Panc1 (cell line): ENCODE measurements at regions not wholly inside any gene's neighbourhood (a gene's known extent, or its start where the extent isn't known, plus 50 kb on each side); places are given as distances from the start of the nearest gene placed in this dataset.

ENCODE experiments used
- ATAC-seq: fragments of 200-7000 bp; cut with Tn5 transposase; 2 replicates; pipeline ENCODE4 v1.9.1; 2020; ENCODE audit warnings: mild to moderate bottlenecking, moderate library complexity
- BruUV-seq: library from RNA; stranded (reverse); fragments of 400-500 nt; replicated peaks from 2 replicates; lab custom pipeline; 2021; lab: Mats Ljungman, UMichigan
- CTCF ChIA-PET: fragments of 300-600 bp; sonication (Branson Sonifier 250); formaldehyde crosslinking; loops from one replicate; lab custom pipeline; 2022; ENCODE audit warnings: antibody characterized with exemption; lab: Charles Lee
- POLR2A ChIA-PET: fragments of 300-600 bp; sonication (Branson Sonifier 250); formaldehyde crosslinking; loops from one replicate; lab custom pipeline; 2022; ENCODE audit warnings: antibody characterized with exemption; lab: Charles Lee
- DNase-seq: peaks from one replicate; pipeline ENCODE4 v3.0.0-alpha.2; 2010; ENCODE audit warnings: low read depth, low spot score
- H3K27ac ChIP-seq: 2 replicates; pipeline ENCODE4 v1.5.1; 2011; ENCODE audit warnings: mild to moderate bottlenecking, low read length, inconsistent platforms
- H3K27me3 ChIP-seq: fragments of 200-500 bp; sonication (Bioruptor generic); 2 replicates; pipeline ENCODE4 v1.6.0; 2014; ENCODE audit warnings: low read length, inconsistent platforms; ENCODE audit not compliant: control insufficient read depth, insufficient read depth
- H3K36me3 ChIP-seq: fragments of 200-500 bp; sonication (Bioruptor generic); 2 replicates; pipeline ENCODE4 v1.5.1; 2014; ENCODE audit warnings: inconsistent platforms, mild to moderate bottlenecking, low read length, moderate library complexity; ENCODE audit not compliant: control insufficient read depth, insufficient read depth
- H3K4me1 ChIP-seq: 2 replicates; pipeline ENCODE4 v1.5.1; 2011; ENCODE audit warnings: inconsistent platforms, mild to moderate bottlenecking, low read length, moderate library complexity; ENCODE audit not compliant: control insufficient read depth, insufficient read depth
- H3K4me3 ChIP-seq, 2 experiments: 2 replicates each; pipeline ENCODE4 v1.5.1; 2011 to 2012; ENCODE audit warnings: low read depth in 2 of 2, low read length in 2 of 2, mild to moderate bottlenecking in 2 of 2, inconsistent platforms in 1 of 2, moderate library complexity in 1 of 2
- H3K9me3 ChIP-seq: fragments of 200-500 bp; sonication (Bioruptor generic); 2 replicates; pipeline ENCODE4 v1.5.1; 2014; ENCODE audit warnings: low read depth, mild to moderate bottlenecking, inconsistent platforms, low read length, moderate library complexity; ENCODE audit not compliant: control insufficient read depth, insufficient read depth
- POLR2AphosphoS5 ChIP-seq: IDR thresholded peaks from 2 replicates; pipeline ENCODE4 v1.6.1; 2012; ENCODE audit warnings: mild to moderate bottlenecking, low read depth, low read length, moderate library complexity
- SIN3A ChIP-seq: IDR thresholded peaks from 2 replicates; pipeline ENCODE4 v1.6.1; 2012; ENCODE audit warnings: low read depth, mild to moderate bottlenecking, low read length, moderate library complexity, borderline replicate concordance; ENCODE audit not compliant: insufficient read depth
- TCF7L2 ChIP-seq: IDR thresholded peaks from 2 replicates; pipeline ENCODE4 v1.6.1; 2011; ENCODE audit warnings: mild to moderate bottlenecking, low read depth, low read length, inconsistent platforms
- in situ Hi-C: cut with HindIII; loops from 2 replicates; pipeline ENCODE4 v1.10.0; 2016; ENCODE audit warnings: low sequenced_read_pairs, low pct_unique_long_range_greater_than_20kb
- intact Hi-C: fragments of 100-400 bp; cut with micrococcal nuclease; formaldehyde crosslinking; loops from one replicate; pipeline ENCODE4 v1.10.0; 2022; ENCODE audit not compliant: unreplicated experiment
- TF ChIP-seq, protein P1 (sequence below): fragments of 450-650 bp; IDR thresholded peaks from 2 replicates; pipeline ENCODE4 v1.5.1; 2017; ENCODE audit warnings: mild to moderate bottlenecking
- TF ChIP-seq, protein P2 (sequence below), 2 experiments: IDR thresholded peaks; 2 replicates each; pipeline ENCODE4 v1.6.1; 2011 to 2012; ENCODE audit warnings: low read depth in 2 of 2, control low read depth in 1 of 2, low read length in 1 of 2, mild to moderate bottlenecking in 1 of 2, moderate library complexity in 1 of 2; ENCODE audit not compliant: insufficient read depth in 1 of 2

DNA sequence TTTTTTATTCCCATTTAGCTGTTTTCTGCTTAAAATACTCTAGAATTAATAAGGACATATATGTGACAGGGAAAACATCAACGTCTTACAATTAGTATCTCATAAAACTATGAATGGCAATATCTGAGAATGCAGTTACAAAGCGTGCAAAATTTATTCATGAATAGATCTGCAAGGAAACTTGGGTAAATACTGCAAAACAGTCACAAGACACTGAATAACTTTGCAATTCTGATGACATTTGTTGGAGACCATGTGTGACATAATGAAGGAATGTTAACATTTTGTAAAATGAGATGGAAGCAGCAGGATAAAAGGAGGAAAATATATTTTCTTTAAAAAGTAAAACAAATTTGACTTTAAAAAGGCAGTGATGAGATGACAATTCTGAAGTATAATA lies 480.9 kb upstream of the SEMA6A start:
- Histone ChIP-seq H3K27me3 (no peaks in the 10 kb centered on the region), H3K27ac (no peak overlapping the region), H3K9me3 (no peaks in the 10 kb centered on the region), H3K4me1 (no peaks in the 10 kb centered on the region), H3K36me3 (no peaks in the 10 kb centered on the region), H3K4me3 (no peak overlapping the region)
- no peak for TF ChIP-seq SIN3A
- TF ChIP-seq, protein P1, sequence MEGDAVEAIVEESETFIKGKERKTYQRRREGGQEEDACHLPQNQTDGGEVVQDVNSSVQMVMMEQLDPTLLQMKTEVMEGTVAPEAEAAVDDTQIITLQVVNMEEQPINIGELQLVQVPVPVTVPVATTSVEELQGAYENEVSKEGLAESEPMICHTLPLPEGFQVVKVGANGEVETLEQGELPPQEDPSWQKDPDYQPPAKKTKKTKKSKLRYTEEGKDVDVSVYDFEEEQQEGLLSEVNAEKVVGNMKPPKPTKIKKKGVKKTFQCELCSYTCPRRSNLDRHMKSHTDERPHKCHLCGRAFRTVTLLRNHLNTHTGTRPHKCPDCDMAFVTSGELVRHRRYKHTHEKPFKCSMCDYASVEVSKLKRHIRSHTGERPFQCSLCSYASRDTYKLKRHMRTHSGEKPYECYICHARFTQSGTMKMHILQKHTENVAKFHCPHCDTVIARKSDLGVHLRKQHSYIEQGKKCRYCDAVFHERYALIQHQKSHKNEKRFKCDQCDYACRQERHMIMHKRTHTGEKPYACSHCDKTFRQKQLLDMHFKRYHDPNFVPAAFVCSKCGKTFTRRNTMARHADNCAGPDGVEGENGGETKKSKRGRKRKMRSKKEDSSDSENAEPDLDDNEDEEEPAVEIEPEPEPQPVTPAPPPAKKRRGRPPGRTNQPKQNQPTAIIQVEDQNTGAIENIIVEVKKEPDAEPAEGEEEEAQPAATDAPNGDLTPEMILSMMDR, result no peak
- TF ChIP-seq POLR2AphosphoS5, result no peak
- TF ChIP-seq, protein P2, sequence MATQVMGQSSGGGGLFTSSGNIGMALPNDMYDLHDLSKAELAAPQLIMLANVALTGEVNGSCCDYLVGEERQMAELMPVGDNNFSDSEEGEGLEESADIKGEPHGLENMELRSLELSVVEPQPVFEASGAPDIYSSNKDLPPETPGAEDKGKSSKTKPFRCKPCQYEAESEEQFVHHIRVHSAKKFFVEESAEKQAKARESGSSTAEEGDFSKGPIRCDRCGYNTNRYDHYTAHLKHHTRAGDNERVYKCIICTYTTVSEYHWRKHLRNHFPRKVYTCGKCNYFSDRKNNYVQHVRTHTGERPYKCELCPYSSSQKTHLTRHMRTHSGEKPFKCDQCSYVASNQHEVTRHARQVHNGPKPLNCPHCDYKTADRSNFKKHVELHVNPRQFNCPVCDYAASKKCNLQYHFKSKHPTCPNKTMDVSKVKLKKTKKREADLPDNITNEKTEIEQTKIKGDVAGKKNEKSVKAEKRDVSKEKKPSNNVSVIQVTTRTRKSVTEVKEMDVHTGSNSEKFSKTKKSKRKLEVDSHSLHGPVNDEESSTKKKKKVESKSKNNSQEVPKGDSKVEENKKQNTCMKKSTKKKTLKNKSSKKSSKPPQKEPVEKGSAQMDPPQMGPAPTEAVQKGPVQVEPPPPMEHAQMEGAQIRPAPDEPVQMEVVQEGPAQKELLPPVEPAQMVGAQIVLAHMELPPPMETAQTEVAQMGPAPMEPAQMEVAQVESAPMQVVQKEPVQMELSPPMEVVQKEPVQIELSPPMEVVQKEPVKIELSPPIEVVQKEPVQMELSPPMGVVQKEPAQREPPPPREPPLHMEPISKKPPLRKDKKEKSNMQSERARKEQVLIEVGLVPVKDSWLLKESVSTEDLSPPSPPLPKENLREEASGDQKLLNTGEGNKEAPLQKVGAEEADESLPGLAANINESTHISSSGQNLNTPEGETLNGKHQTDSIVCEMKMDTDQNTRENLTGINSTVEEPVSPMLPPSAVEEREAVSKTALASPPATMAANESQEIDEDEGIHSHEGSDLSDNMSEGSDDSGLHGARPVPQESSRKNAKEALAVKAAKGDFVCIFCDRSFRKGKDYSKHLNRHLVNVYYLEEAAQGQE (IDR thresholded peaks at IDR 0.05; ENCODE audit: insufficient read depth in 1 of 2, low read depth in 2 of 2, low read length in 1 of 2), result no peak
- no peak for TF ChIP-seq TCF7L2
- in situ Hi-C loops, result no loop called here
- no TSS peak for BruUV-seq
- ChIA-PET CTCF (no interaction called here), POLR2A (no interaction called here)
- intact Hi-C loops, result no loop called here
- DNase-seq (no peak), ATAC-seq (no peak)

DNA sequence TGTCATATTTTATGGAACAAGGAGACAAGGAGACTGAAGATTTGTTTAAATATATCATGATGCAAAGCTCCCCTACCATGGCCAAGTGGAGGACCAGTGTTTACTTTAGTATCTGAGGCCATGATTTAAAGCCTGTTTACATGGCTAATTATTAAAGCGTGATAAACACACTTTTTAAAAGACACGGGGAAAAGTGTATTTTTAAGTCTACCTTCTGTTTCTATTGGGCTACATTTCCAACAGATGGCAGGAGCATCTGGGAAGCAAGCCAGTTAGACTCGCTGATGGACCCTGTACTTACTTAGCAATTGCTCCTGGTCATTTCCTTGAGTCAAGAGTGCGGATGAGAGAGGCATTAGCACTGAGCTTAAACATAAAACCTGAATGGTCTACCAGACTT lies 480.3 kb upstream of the SEMA6A start:
- ChIA-PET POLR2A (no interaction called here), CTCF (no interaction called here)
- Histone ChIP-seq H3K9me3 (no peaks in the 10 kb centered on the region), H3K27ac (no peak overlapping the region), H3K36me3 (no peaks in the 10 kb centered on the region), H3K27me3 (no peaks in the 10 kb centered on the region), H3K4me3 (no peak overlapping the region), H3K4me1 (no peaks in the 10 kb centered on the region)
- ATAC-seq, result no peak
- DNase-seq, result no peak
- TF ChIP-seq SIN3A (no peak), TCF7L2 (no peak), POLR2AphosphoS5 (no peak)
- TF ChIP-seq, protein P1, result no peak
- TF ChIP-seq, protein P2 (IDR thresholded peaks at IDR 0.05; ENCODE audit: insufficient read depth in 1 of 2, low read depth in 2 of 2, low read length in 1 of 2), result no peak
- intact Hi-C loops (no loop called here), in situ Hi-C loops (no loop called here)
- no TSS peak for BruUV-seq
